ENCODE measurements at regions not wholly inside any gene's neighbourhood (a gene's known extent, or its start where the extent isn't known, plus 50 kb on each side); places are given as distances from the start of the nearest gene placed in this dataset.

DNA sequence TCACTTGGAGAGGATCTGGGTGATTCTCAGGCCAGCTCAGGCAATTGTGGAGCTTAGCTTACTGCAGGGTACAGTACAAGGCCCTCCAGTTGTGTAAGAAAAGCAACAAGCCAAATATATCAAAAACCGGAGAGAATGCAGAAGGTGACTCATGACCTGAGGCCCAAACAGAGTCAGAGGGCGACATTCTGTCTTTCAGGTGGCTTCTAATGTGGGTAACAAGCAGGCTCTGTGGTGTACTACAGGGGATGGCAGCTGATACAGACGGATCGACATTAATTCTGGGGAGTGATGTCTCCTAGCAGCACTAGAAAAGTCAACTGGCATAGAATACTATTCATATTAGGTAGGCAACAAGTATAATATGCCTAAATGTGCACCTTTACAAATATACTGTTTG lies 219.5 kb upstream of the SOX11 start:
- DNase-seq (ENCODE audit: low spot score in 2 of 2) (no peak), ATAC-seq (peak in 1 of 2 donors; percentile 44)
- Mint-ChIP-seq H3K9me3 (peaks cover 0 to 10% of the 10 kb centered on the region in 2 donors), H3K27ac (no peak overlapping the region), H3K36me3 (no peaks in the 10 kb centered on the region)

DNA sequence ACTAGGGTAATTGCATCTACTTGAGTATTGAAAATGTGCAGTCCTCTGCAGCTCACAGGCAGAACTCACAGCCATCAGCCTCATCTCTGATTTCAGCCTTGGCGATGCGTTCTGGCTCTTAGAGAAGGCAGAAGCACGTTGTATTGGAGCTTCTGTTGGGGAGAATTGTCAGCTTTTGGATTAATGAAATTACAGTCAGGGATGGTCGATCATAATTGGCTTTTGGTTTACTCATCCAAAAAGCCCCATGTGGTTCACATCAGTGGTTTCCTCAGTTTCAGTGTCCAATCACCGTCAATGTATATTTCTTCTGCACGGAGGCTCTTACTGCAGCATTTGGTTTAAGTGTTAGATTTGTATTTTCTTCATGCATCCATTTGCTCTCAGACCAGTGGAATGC lies 218.5 kb upstream of the SOX11 start:
- H3K27ac Mint-ChIP-seq, result no peak overlapping the region
- ATAC-seq (no peak), DNase-seq (ENCODE audit: low spot score in 2 of 2) (no peak)
- peaks cover 0 to 10% of the 10 kb centered on the region in 2 donors for H3K9me3 Mint-ChIP-seq
- no peaks in the 10 kb centered on the region for H3K36me3 Mint-ChIP-seq

DNA sequence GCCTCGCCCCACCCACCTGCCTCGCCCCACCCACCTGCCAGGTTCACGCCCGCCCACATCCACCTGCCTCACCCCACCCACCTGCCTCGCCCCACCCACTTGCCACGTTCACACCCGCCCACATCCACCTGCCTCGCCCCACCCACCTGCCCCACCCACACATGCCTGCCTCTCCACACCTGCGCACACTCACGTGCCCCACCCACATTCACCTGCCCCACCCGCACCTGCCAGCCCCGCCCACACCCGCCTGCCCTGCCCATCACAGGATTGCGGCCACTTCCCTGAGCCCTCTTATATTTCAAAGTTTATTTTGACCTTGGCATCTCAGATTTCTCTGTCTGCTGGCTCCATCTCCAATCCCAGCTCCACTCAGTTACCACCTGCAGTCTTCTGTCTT lies 217.5 kb upstream of the SOX11 start:
- ATAC-seq, result no peak
- DNase-seq (ENCODE audit: low spot score in 2 of 2), result no peak
- no peaks in the 10 kb centered on the region for H3K36me3 Mint-ChIP-seq

DNA sequence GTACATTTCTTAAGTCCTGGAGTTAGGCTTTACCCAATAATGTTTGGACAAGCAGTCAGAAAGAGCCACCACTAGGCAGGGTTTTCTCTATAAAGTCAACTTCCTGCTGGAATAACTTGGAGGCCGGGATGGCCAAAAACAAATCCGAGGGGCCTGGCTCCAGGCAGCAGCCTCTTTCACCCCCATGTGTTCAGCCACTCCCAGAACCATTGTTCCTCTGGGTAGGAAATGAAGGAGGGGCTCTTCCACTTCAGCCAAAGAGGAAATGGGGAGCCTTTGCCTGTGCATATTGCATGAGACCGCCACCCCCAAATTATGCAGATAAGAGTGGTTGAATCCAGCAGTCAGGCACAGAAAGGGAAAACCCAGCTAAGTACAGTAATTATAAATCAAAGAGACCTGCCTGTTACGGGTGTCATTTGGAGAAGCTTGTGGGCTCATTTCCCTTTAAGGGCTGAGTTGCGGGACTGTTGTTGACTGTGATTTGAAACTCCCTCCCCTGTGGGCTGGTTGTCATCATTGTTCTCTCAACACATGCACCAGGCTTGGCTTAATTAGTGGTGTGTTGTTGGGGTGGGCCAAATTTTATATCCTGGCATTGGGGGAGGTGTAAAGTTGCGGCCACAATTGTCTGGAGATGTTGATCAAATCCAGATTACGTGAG lies 212.8 kb upstream of the SOX11 start:
- H3K9me3 Mint-ChIP-seq, result peaks cover 8 to 10% of the 10 kb centered on the region in 2 donors
- peak; percentile 26 to 87 for ATAC-seq
- no peaks in the 10 kb centered on the region for H3K36me3 Mint-ChIP-seq
- no peak overlapping the region for H3K27ac Mint-ChIP-seq
- no peak for DNase-seq (ENCODE audit: low spot score in 2 of 2)

More for the DNA sequence above, 217.5 kb upstream of the SOX11 start:
- H3K27ac Mint-ChIP-seq, result no peak overlapping the region
- H3K9me3 Mint-ChIP-seq, result peaks cover 0 to 10% of the 10 kb centered on the region in 2 donors

DNA sequence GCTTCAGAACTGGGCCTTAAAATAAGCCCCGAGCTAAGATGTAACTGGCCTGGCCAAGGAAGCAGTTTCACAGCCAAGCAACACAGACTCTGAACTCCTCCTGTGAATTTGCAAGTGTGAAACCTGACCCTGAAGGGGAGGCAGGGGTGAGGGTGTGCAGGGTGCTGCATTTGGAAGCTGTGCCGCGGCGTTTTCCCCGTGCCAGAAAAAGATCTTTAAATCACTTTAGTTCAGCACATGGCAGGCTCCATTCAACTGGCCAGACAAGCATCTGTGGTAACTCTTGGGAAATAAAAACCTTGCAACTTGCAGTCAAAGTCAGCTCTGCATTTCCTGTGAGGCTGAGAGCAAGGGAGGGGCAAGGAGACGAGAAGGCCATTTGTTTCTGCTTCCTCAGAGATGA lies 209.3 kb upstream of the SOX11 start:
- peaks cover 0 to 5% of the 10 kb centered on the region in 2 donors for H3K36me3 Mint-ChIP-seq
- ATAC-seq, result no peak
- no peak for DNase-seq (ENCODE audit: low spot score in 2 of 2)
- H3K9me3 Mint-ChIP-seq, result peaks cover 4 to 11% of the 10 kb centered on the region in 2 donors
- no peak overlapping the region for H3K27ac Mint-ChIP-seq

DNA sequence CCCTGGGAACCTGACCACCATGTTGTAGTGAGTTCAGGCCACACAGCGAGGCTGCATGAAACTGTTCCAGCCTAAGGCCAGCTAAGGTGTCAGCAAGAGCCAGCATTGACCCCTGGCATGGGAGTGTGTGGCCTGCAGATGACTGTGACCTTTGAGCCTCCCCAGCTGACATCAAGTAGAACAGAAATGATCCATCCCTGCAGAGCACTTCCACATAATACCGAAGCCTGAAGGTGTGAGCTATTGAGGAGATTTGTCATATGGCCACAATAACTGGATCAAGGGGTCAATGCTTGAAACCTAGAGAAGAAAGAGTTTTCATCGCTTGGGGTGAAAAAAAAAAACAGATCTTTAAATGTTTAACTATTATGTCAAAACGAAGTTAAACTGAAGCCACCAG lies 207.3 kb upstream of the SOX11 start:
- DNase-seq (ENCODE audit: low spot score in 2 of 2) (no peak), ATAC-seq (no peak)
- H3K27ac Mint-ChIP-seq, result no peak overlapping the region
- H3K9me3 Mint-ChIP-seq, result peaks cover 6 to 12% of the 10 kb centered on the region in 2 donors
- H3K36me3 Mint-ChIP-seq, result peaks cover 0 to 5% of the 10 kb centered on the region in 2 donors

DNA sequence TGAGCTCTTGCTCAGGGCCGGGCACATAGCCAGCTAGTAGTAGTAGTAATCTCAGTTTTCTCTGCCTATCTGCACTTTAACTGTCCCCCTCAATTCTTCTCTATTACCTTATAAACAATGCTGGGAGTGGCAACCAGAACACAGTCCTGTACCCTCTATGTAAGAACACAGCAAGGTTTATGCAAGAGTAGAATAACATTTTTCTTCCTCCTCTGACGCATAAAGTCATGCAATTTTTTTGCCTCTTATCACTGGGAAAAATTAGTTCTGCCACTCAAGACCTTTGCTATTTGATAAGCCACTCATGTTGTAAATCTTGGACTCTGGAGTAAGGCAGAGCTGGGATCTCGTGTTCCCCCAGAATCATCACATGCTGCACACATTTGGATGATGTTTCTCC lies 200.7 kb upstream of the SOX11 start:
- Mint-ChIP-seq H3K27ac (no peak overlapping the region), H3K36me3 (peaks cover 0 to 5% of the 10 kb centered on the region in 2 donors), H3K9me3 (peaks cover 8 to 12% of the 10 kb centered on the region in 2 donors)
- ATAC-seq (no peak), DNase-seq (ENCODE audit: low spot score in 2 of 2) (no peak)

DNA sequence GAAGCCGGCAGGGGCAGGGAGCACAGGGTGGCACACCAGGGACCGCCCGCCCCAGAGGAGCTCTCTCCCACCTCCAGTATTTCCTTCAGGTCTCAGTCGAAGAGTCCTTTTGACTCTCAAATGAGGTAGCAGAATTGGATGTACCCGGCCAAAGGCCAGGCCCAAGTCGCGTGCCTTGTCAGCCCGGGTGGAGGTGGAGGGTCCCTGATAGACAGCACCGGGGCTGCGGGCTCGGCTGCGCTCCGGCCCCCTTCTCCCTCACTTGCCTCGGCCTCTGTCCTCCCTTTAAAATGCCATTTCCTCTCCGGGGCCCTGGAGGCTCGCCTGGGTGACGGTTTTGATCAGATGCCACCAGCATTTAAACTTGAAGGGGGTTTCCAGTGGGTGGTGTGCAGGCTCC lies 198.9 kb upstream of the SOX11 start:
- no peak for DNase-seq (ENCODE audit: low spot score in 2 of 2)
- Mint-ChIP-seq H3K9me3 (peaks cover 5 to 10% of the 10 kb centered on the region in 2 donors), H3K36me3 (no peaks in the 10 kb centered on the region), H3K27ac (no peak overlapping the region)
- ATAC-seq, result no peak

DNA sequence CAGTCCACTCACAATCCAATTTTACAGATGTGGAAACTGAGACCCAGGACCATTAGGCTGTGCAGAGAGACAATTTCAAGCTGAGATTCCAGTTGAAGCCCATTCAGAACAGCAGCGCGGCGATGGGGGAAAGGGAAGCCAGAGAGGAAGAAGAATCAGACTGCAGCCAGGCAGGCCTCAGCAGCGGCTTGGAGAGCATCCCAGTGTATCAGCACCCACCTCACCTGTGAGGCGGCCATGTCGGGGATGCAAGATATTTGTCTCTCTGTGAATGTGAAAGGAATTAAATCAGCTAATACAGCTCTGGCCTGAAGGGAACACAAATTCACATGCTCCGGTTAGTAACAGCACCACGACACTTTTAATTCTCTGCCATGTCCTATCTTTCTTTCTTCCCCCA lies 198.0 kb upstream of the SOX11 start:
- Mint-ChIP-seq H3K27ac (no peak overlapping the region), H3K36me3 (no peaks in the 10 kb centered on the region), H3K9me3 (peaks cover 5 to 10% of the 10 kb centered on the region in 2 donors)
- ATAC-seq, result no peak
- DNase-seq (ENCODE audit: low spot score in 2 of 2), result no peak

DNA sequence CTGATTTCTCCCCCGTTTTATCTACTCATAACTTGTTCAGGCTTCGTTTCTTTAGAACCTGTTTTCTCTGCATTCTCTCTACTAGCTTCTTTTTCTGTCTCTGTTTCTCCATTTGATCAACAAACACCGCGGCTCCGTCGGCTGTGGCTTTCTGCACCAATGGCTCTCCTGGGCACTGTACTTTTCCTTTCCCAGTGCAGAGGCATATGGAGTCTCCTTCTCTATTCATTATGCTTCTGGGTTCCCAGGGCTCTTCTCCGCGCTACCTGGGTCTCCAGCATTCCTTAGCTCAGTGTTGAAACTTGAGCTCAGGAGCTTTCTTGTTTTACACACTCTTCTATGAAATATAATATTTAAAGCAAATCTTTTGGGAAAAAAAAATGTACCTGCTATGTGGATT lies 196.6 kb upstream of the SOX11 start:
- ATAC-seq, result no peak
- H3K9me3 Mint-ChIP-seq, result peaks cover 4% of the 10 kb centered on the region in 2 donors
- no peak overlapping the region for H3K27ac Mint-ChIP-seq
- no peak for DNase-seq (ENCODE audit: low spot score in 2 of 2)
- no peaks in the 10 kb centered on the region for H3K36me3 Mint-ChIP-seq

DNA sequence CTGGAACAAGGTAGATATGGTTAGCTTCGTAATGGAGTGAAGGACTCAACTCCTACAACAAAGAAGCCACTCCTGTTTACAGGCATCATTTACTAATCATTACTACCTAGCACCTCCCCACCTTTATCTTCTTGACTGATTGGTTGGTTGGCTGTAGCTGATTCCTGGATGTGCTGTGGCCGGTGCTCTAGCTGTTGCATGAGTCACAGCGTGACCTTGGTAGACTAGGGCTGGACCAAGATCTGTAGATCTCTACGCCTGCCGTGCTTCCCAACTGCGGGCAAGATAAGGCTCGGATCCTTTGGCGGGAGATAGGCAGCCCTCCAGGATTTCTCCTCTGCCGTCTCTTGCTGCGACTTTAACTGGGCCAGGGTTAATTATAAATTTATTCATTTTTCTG lies 194.3 kb upstream of the SOX11 start:
- peaks cover 4 to 8% of the 10 kb centered on the region in 2 donors for H3K9me3 Mint-ChIP-seq
- ATAC-seq (no peak), DNase-seq (ENCODE audit: low spot score in 2 of 2) (no peak)
- H3K36me3 Mint-ChIP-seq, result no peaks in the 10 kb centered on the region
- H3K27ac Mint-ChIP-seq, result no peak overlapping the region

DNA sequence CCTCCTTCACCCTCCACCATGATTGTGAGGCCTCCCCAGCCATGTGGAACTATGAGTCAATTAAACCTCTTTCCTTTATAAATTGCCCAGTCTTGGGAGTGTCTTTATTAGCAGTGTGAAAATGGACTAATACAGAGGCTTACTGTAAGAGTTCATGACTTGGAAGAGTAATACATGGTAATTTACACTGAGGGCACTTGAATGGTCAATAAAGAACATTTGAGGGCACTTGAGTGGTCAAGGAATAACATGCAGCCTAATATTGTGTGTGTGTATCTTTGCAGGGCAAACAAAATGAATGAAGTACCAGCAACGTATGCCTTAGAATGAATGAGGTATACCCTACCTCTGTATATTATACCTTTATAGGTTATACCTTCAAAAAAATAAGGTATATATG lies 190.4 kb upstream of the SOX11 start:
- Mint-ChIP-seq H3K36me3 (no peaks in the 10 kb centered on the region), H3K27ac (no peak overlapping the region), H3K9me3 (peaks cover 0 to 8% of the 10 kb centered on the region in 2 donors)
- no peak for DNase-seq (ENCODE audit: low spot score in 2 of 2)
- ATAC-seq, result no peak

DNA sequence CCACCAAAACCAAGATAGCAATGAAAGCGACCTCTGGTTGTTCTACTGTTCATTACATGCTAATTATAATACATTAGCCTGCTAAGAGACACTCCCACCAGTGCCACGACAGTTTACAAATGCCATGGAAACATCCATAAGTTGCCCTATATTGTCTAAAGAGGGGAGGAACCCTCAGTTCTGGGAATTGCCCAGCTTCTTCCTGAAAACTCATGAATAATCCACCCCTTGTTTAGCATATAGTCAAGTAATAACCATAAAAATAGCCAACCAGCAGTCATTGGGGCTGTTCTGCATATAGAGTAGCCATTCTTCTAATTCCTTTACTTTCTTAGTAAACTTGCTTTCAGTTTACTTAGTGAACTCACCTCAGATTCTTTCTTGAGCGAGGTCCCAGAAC lies 189.8 kb upstream of the SOX11 start:
- ATAC-seq, result no peak

DNA sequence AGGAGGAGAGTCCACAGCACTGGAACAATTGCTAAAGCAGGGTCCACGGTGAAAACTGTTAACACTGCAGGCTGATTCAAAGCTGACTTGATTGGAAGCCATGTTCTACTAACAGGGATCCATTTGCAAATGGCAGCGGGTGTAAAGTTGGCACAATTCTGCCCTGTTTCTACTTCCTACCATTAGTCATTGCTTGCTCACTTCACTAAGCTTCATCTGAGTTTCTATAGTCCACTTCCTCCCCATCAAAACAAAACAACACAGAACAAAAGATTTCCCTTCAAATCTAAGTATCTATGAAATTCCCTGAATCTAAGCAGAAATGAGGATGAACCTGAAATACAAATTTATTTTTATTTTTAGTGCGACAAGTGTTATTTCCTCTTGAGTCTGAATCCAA lies 187.4 kb upstream of the SOX11 start:
- Mint-ChIP-seq H3K9me3 (peaks cover 0 to 6% of the 10 kb centered on the region in 2 donors), H3K27ac (no peak overlapping the region), H3K36me3 (no peaks in the 10 kb centered on the region)
- no peak for DNase-seq (ENCODE audit: low spot score in 2 of 2)
- no peak for ATAC-seq

More for the DNA sequence above, 189.8 kb upstream of the SOX11 start:
- Mint-ChIP-seq H3K27ac (no peak overlapping the region), H3K36me3 (no peaks in the 10 kb centered on the region), H3K9me3 (peaks cover 0 to 8% of the 10 kb centered on the region in 2 donors)
- DNase-seq (ENCODE audit: low spot score in 2 of 2), result no peak

DNA sequence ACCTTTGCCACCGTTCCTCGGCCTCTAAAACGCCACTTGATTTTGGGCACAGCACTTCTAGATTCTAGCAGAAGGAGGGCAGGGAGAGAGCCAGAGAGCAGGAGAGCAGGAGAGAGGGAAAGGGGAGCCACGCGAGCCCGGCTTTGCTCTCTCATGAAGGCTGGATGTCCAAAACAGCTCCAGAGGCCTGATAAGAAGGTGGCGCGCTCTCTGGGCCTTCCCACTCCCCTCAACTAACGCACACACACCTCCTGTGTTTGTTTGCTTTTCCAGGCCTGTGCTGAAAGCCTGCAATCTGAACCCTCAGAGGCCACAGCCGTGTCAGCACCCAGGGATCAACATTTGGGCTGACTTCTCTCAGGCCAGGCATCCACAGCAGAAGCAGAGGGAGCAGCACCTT lies 184.8 kb upstream of the SOX11 start:
- no peak for DNase-seq (ENCODE audit: low spot score in 2 of 2)
- Mint-ChIP-seq H3K36me3 (no peaks in the 10 kb centered on the region), H3K9me3 (no peaks in the 10 kb centered on the region), H3K27ac (no peak overlapping the region)
- no peak for ATAC-seq

DNA sequence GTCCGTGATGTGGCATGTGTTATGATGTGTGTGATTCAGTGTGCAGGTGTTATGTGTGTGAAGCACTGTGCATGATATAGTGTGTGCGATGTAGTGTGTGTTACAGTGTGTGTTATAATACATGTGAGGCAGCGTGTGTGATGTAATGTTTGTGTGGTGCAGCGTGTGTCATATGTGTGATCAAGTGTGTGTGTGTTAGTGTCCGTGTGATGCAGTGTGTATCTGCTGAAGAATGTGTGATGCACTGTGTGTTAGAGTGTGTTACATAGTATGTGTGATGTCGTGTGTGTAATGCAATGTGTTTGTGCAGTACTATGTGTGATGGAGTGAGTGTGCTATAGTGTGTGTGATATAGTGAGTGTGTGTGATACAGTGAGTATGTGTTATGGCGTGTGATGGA lies 182.8 kb upstream of the SOX11 start:
- Mint-ChIP-seq H3K36me3 (no peaks in the 10 kb centered on the region), H3K27ac (no peak overlapping the region), H3K9me3 (no peaks in the 10 kb centered on the region)
- ATAC-seq (no peak), DNase-seq (ENCODE audit: low spot score in 2 of 2) (no peak)

DNA sequence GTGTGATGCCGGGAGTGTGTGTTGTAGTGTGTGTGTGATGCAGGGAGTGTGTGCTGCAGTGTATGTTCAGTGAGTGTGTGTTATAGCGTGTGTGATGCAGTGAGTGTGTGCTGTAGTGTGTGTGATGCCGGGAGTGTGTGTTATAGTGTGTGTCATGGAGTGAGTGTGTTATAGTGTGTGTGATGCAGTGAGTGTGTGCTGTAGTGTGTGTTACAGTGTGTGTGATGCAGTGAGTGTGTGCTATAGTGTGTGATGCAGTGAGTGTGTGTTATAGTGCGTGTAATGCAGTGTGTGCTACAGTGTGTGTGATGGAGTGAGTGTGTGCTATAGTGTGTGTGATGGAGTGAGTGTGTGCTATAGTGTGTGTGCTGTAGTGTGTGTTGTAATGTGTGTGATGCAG lies 182.1 kb upstream of the SOX11 start:
- no peak for DNase-seq (ENCODE audit: low spot score in 2 of 2)

DNA sequence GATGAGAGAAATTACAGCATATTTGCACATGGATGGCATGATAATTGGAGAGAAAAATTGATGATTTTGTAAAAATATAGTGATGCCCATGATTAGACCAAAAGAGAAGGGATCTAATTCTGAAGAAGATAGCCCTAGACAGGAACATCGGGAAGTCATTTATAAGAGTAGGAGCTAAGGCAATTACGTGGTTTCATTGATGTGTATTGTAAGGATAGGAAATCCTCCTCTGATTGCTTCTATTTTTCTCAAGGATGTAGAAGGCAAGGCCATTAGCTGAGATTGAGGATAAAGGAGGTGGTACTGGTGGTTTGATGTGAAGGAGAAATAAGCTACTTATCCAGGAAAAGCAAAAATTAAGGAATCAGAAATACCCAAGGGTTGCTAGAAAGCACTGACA lies 176.5 kb upstream of the SOX11 start:
- Mint-ChIP-seq H3K9me3 (no peaks in the 10 kb centered on the region), H3K27ac (no peak overlapping the region), H3K36me3 (no peaks in the 10 kb centered on the region)
- ATAC-seq (no peak), DNase-seq (ENCODE audit: low spot score in 2 of 2) (no peak)

More for the DNA sequence above, 182.1 kb upstream of the SOX11 start:
- Mint-ChIP-seq H3K36me3 (no peaks in the 10 kb centered on the region), H3K27ac (no peak overlapping the region), H3K9me3 (no peaks in the 10 kb centered on the region)
- no peak for ATAC-seq
